C4-2B (cell line): ENCODE measurements at regions not wholly inside any gene's neighbourhood (a gene's known extent, or its start where the extent isn't known, plus 50 kb on each side); places are given as distances from the start of the nearest gene placed in this dataset.

Experiments
- CTCF ChIP-seq: fragments of 450-650 bp; conservative IDR thresholded peaks from 2 replicates; pipeline ENCODE4 v1.5.1; 2017; ENCODE audit warnings: mild to moderate bottlenecking
- ZFX ChIP-seq: fragments of 450-650 bp; IDR thresholded peaks from 2 replicates; pipeline ENCODE4 v1.6.1; 2017

DNA sequence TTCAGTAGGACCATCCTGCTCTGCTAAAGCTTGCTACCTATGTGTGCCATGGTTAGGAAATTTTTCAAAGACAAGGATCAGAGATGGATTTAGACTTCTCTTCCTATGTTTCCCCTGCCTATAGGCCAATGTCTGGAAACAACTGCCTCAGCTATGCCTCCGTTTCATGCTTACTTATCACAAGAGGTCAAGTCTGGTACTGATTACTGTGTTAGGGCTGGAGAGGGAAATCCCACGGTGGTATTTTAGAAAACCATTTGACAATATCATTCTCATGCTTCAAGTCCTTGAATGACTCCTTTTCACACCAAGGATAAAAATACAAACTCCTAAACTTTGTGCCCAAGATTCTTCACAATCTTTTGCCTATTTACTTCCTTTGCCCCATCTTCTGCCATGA lies 484.3 kb downstream of the DHX35 start:
- TF ChIP-seq CTCF = no peak
- no peak for TF ChIP-seq ZFX
